ENCODE measurements at regions not wholly inside any gene's neighbourhood (a gene's known extent, or its start where the extent isn't known, plus 50 kb on each side); places are given as distances from the start of the nearest gene placed in this dataset.

DNA sequence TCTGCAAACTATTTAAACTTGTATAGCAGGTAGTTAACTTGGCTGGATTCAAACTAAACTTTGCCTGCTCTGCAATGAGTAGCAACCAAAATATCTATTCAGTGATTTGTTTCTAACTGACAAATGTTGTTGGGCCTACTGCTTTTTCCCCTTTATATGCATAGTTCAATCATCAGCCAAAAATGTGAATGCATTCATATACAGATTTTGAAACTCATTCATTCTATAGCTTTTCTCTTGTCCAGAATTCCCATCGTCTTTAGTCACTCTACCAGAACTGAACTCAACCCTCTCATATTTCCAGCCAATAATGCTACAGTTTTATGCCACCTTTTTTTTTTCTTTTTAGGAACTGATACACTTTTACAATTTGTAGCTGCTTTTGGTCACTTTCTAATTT is 599.8 kb downstream of the RPL10L start:
- Histone ChIP-seq H3K4me3 (replicated peaks in 1 of 3) (no peak overlapping the region), H3K27me3 (no peaks in the 10 kb centered on the region), H3K9me3 (no peaks in the 10 kb centered on the region), H3K4me1 (no peaks in the 10 kb centered on the region), H3K27ac (no peak overlapping the region), H3K36me3 (no peaks in the 10 kb centered on the region)
- intact Hi-C loops (cut with DNase I) = no loop called here
- 84 to 85% methylated on average over 1 of the region's 1 CpG for WGBS, 2 donors
- TF ChIP-seq, protein P1, sequence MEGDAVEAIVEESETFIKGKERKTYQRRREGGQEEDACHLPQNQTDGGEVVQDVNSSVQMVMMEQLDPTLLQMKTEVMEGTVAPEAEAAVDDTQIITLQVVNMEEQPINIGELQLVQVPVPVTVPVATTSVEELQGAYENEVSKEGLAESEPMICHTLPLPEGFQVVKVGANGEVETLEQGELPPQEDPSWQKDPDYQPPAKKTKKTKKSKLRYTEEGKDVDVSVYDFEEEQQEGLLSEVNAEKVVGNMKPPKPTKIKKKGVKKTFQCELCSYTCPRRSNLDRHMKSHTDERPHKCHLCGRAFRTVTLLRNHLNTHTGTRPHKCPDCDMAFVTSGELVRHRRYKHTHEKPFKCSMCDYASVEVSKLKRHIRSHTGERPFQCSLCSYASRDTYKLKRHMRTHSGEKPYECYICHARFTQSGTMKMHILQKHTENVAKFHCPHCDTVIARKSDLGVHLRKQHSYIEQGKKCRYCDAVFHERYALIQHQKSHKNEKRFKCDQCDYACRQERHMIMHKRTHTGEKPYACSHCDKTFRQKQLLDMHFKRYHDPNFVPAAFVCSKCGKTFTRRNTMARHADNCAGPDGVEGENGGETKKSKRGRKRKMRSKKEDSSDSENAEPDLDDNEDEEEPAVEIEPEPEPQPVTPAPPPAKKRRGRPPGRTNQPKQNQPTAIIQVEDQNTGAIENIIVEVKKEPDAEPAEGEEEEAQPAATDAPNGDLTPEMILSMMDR (IDR thresholded peaks at IDR 0.05) = no peak
- TF ChIP-seq POLR2A (IDR thresholded peaks at IDR 0.05) = no peak
- no peak for DNase-seq

DNA sequence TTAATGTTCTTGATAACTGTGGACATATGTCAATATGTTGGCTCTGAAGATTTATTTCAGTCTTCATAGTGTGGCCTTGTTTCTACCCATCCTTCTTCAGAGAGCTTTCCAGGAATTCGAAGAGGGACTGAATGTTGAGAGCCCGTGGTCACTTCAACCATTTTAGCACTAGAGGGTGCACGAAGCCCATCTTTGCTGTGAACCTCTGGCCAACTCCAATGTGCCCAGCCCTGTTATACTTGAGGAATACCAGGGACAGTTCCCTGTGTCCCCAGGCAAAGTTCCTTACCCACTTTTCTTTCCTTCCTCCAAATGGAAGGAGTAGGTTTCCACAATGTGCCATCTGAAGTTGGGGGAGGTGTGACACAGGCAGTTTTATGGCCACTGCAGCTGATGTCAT is 603.5 kb downstream of the RPL10L start:
- Histone ChIP-seq H3K27me3 (no peaks in the 10 kb centered on the region), H3K9me3 (no peaks in the 10 kb centered on the region), H3K36me3 (no peaks in the 10 kb centered on the region), H3K4me1 (no peaks in the 10 kb centered on the region), H3K4me3 (replicated peaks in 1 of 3) (no peak overlapping the region), H3K27ac (no peak overlapping the region)
- TF ChIP-seq, protein P1 (IDR thresholded peaks at IDR 0.05) = no peak
- no peak for TF ChIP-seq POLR2A (IDR thresholded peaks at IDR 0.05)
- intact Hi-C loops (cut with DNase I) = no loop called here
- DNase-seq = no peak
- WGBS, 2 donors = 37 to 40% methylated on average over 3 of the region's 3 CpGs

DNA sequence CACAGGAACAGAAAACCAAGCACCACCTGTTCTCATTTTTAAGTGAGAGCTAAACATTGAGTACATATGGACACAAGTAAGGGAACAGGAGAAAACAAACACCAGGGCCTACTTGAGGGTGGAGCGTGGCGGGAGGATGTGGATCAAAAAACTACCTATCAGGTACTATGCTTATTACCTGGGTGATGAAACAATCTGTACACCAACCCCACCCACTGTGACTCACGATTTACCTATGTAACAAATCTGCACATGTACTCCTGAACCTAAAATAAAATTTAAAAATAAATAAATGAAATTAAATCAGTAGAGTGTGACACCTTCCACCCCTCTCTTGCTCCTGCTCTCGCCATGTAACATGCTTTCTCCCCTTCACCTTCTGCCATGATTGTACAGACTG is 615.5 kb downstream of the RPL10L start:
- H3K4me1 ChIP-seq = no peaks in the 10 kb centered on the region
- WGBS, 2 donors = 88 to 91% methylated on average over 4 of the region's 4 CpGs

DNA sequence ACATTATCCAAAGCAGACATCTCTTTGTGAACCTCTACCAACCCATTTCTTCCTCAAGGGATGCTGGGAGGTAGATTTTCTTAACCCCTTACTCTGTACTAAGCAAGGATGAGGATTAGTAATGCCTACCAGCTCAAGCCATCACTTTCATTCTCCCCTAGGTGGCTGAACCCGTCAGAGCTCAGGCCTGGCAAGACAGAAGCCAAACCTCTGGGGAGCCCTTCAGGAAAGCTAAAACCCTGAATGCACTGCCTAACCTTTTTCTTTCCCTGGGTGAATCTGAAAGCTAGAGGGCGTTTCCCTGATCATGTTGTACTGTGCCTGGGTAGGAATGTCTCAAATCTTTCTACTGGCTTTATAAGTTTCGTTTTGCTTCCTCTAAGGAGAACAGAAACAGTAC is 617.3 kb downstream of the RPL10L start:
- TF ChIP-seq POLR2A (IDR thresholded peaks at IDR 0.05) = no peak
- TF ChIP-seq, protein P1 (IDR thresholded peaks at IDR 0.05) = no peak
- 58 to 66% methylated on average over 3 of the region's 3 CpGs for WGBS, 2 donors
- no peak overlapping the region for H3K4me3 ChIP-seq (replicated peaks in 1 of 3)
- H3K9me3 ChIP-seq = no peaks in the 10 kb centered on the region
- H3K4me1 ChIP-seq = no peaks in the 10 kb centered on the region
- no peak overlapping the region for H3K27ac ChIP-seq
- no peak for DNase-seq
- no peaks in the 10 kb centered on the region for H3K27me3 ChIP-seq
- intact Hi-C loops (cut with DNase I) = no loop called here
- no peaks in the 10 kb centered on the region for H3K36me3 ChIP-seq

More for the DNA sequence above, 615.5 kb downstream of the RPL10L start:
- Histone ChIP-seq H3K4me3 (replicated peaks in 1 of 3) (no peak overlapping the region), H3K36me3 (no peaks in the 10 kb centered on the region), H3K9me3 (no peaks in the 10 kb centered on the region), H3K27me3 (no peaks in the 10 kb centered on the region), H3K27ac (no peak overlapping the region)
- TF ChIP-seq, protein P1 (IDR thresholded peaks at IDR 0.05) = no peak
- no peak for TF ChIP-seq POLR2A (IDR thresholded peaks at IDR 0.05)
- intact Hi-C loops (cut with DNase I) = no loop called here
- no peak for DNase-seq

DNA sequence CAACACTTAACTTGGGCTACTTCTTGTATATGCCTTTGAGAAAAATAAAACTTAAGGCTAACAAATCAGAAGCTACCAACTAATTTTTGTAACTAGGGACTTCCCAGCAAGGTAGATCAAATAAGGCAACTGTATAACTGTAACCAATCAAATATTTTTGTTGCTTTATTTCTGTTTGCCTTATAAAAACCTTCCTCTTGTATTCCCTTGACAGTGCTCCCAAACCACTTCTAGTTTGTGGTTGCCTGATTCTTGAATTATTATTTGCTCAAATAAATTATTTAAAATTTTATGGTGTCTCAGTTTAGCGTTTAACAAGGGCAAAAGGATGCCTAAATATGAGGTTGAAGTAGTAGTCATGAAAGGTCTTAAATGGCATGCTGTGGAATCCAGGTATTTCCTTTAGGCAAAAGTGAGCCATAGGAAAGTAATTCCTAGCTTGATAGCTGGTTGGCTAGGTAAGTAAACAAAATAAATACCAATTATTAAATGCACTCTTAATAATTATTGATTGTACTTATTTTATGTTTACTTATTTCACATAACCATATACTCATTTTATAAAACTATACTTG is 632.6 kb downstream of the RPL10L start:
- Histone ChIP-seq H3K4me1 (no peaks in the 10 kb centered on the region), H3K9me3 (no peaks in the 10 kb centered on the region), H3K27ac (no peak overlapping the region), H3K36me3 (no peaks in the 10 kb centered on the region), H3K27me3 (no peaks in the 10 kb centered on the region), H3K4me3 (replicated peaks in 1 of 3) (no peak overlapping the region)
- intact Hi-C loops (cut with DNase I) = no loop called here
- TF ChIP-seq POLR2A (IDR thresholded peaks at IDR 0.05) = no peak
- TF ChIP-seq, protein P1 (IDR thresholded peaks at IDR 0.05) = no peak
- 91 to 94% methylated on average over 1 of the region's 1 CpG for WGBS, 2 donors
- DNase-seq = no peak

All from thyroid gland (tissue), 4 donors.